ENCODE measurements at regions not wholly inside any gene's neighbourhood (a gene's known extent, or its start where the extent isn't known, plus 50 kb on each side); places are given as distances from the start of the nearest gene placed in this dataset.

- Histone ChIP-seq H3K27ac (no peak overlapping the region), H3K4me1 (no peaks in the 10 kb centered on the region), H3K36me3 (no peaks in the 10 kb centered on the region), H3K9me3 (replicated peaks) (no peaks in the 10 kb centered on the region), H3K27me3 (peaks cover 7% of the 10 kb centered on the region), H3K4me3 (no peak overlapping the region)
- DNase-seq: no peak
Measured at GRCh38 chr17:73694491-73694890, 50.2 kb upstream of the SDK2 start.

GRCh38 chr17:73695035-73695738 is 50.9 kb upstream of the SDK2 start:
- no peaks in the 10 kb centered on the region for H3K36me3 ChIP-seq
- no peak for DNase-seq
- peaks cover under 1% of the 10 kb centered on the region; the same call in 1 of the 2 replicates for H3K27me3 ChIP-seq
- H3K4me3 ChIP-seq: no peak overlapping the region
- H3K4me1 ChIP-seq: no peaks in the 10 kb centered on the region
- H3K27ac ChIP-seq: no peak overlapping the region
- no peaks in the 10 kb centered on the region for H3K9me3 ChIP-seq (replicated peaks)

DNA sequence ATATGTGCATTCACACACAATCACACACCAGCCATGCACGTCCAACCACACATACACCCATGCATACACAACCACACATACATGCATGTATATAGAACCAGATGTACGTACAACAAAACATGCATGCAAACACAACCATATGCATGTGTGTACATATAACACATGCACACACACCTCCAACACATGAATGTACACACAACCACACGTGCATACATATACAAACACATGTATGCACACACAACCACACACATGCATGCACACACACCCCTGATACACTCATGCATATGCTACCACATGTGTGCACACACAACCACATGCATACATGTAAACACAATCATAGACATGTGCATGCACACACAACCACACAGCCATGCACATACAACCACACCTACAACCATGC is 52.0 kb upstream of the SDK2 start:
- no peak overlapping the region for H3K27ac ChIP-seq
- DNase-seq: no peak
- no peaks in the 10 kb centered on the region for H3K4me1 ChIP-seq
- H3K36me3 ChIP-seq: no peaks in the 10 kb centered on the region
- H3K4me3 ChIP-seq: no peak overlapping the region
- H3K27me3 ChIP-seq: no peaks in the 10 kb centered on the region
- H3K9me3 ChIP-seq (replicated peaks): no peaks in the 10 kb centered on the region

GRCh38 chr17:73697872-73698271 is 53.6 kb upstream of the SDK2 start:
- peak in 1 of 2 experiments; percentile 32 for DNase-seq
- H3K27me3 ChIP-seq: peaks cover 3% of the 10 kb centered on the region; the same call in 1 of the 2 replicates
- H3K9me3 ChIP-seq (replicated peaks): no peaks in the 10 kb centered on the region
- H3K4me3 ChIP-seq: no peak overlapping the region
- H3K27ac ChIP-seq: no peak overlapping the region
- H3K4me1 ChIP-seq: no peaks in the 10 kb centered on the region
- no peaks in the 10 kb centered on the region for H3K36me3 ChIP-seq

DNA sequence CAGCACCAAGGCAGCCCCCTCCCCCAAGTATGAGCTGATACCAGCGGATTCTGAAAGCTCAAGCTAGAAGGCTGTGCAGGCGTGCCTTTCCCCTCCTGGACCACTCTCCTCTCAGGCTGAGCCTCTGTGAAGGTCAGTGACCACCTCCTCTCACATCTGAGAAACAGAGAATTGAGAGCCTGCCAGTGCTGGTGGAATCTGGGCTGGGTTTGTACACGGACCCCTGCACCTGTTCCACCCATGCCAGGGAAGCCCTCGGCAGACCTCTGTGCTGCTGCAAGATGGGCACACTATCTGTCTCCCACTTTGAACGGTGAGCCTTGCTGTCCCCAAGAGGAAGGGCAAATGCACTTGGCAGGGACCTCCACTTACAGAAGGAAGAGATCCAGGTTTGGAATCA is 54.7 kb upstream of the SDK2 start:
- Histone ChIP-seq H3K4me1 (no peaks in the 10 kb centered on the region), H3K4me3 (no peak overlapping the region), H3K27me3 (peaks cover 11% of the 10 kb centered on the region; the same call in 1 of the 2 replicates), H3K9me3 (replicated peaks) (no peaks in the 10 kb centered on the region), H3K27ac (no peak overlapping the region), H3K36me3 (no peaks in the 10 kb centered on the region)
- no peak for DNase-seq

- peaks cover 15% of the 10 kb centered on the region; the same call in 1 of the 2 replicates for H3K27me3 ChIP-seq
- no peak overlapping the region for H3K27ac ChIP-seq
- no peaks in the 10 kb centered on the region for H3K36me3 ChIP-seq
- no peak for DNase-seq
- H3K4me1 ChIP-seq: no peaks in the 10 kb centered on the region
- H3K4me3 ChIP-seq: no peak overlapping the region
- no peaks in the 10 kb centered on the region for H3K9me3 ChIP-seq (replicated peaks)
Measured at GRCh38 chr17:73701701-73702100, 57.5 kb upstream of the SDK2 start.

GRCh38 chr17:73703192-73703591 is 58.9 kb upstream of the SDK2 start:
- Histone ChIP-seq H3K4me1 (no peaks in the 10 kb centered on the region), H3K27ac (no peak overlapping the region), H3K27me3 (peaks cover 15% of the 10 kb centered on the region; the same call in 1 of the 2 replicates), H3K4me3 (no peak overlapping the region), H3K9me3 (replicated peaks) (no peaks in the 10 kb centered on the region), H3K36me3 (no peaks in the 10 kb centered on the region)
- no peak for DNase-seq

- no peaks in the 10 kb centered on the region for H3K4me1 ChIP-seq
- no peak overlapping the region for H3K27ac ChIP-seq
- H3K9me3 ChIP-seq (replicated peaks): no peaks in the 10 kb centered on the region
- peaks cover 15% of the 10 kb centered on the region; the same call in 1 of the 2 replicates for H3K27me3 ChIP-seq
- no peaks in the 10 kb centered on the region for H3K36me3 ChIP-seq
- no peak overlapping the region for H3K4me3 ChIP-seq
- DNase-seq: no peak
Measured at GRCh38 chr17:73703917-73704316, 59.7 kb upstream of the SDK2 start.

DNA sequence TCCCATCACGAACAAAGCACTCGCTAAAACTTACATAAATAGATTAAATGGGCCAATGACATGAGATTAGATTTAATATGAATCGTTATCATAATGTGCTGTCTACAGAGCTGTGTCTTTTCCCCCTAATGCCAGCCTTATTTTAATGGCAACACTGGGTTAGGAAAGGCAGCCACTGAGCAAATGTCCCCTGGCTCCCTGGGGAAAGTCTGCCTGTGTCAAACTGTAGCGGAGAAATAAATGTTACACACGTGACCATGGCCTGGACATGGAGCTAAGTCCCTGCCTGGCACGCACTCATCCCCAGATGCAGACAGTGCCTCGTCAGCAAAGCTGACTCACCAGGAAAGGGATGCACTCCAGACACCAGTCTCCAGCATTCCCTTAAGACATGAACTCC is 61.3 kb upstream of the SDK2 start:
- Histone ChIP-seq H3K36me3 (no peaks in the 10 kb centered on the region), H3K4me1 (no peaks in the 10 kb centered on the region), H3K9me3 (replicated peaks) (no peaks in the 10 kb centered on the region), H3K4me3 (no peak overlapping the region), H3K27me3 (peaks cover 15% of the 10 kb centered on the region; the same call in 1 of the 2 replicates), H3K27ac (no peak overlapping the region)
- no peak for DNase-seq

GRCh38 chr17:73706428-73706827 is 62.2 kb upstream of the SDK2 start:
- no peaks in the 10 kb centered on the region for H3K4me1 ChIP-seq
- H3K9me3 ChIP-seq (replicated peaks): no peaks in the 10 kb centered on the region
- no peak overlapping the region for H3K4me3 ChIP-seq
- no peaks in the 10 kb centered on the region for H3K36me3 ChIP-seq
- peaks cover 15% of the 10 kb centered on the region; the same call in 1 of the 2 replicates for H3K27me3 ChIP-seq
- DNase-seq: no peak
- no peak overlapping the region for H3K27ac ChIP-seq

- no peaks in the 10 kb centered on the region for H3K9me3 ChIP-seq (replicated peaks)
- H3K27me3 ChIP-seq: peaks cover 15% of the 10 kb centered on the region; the same call in 1 of the 2 replicates
- H3K4me1 ChIP-seq: no peaks in the 10 kb centered on the region
- H3K4me3 ChIP-seq: no peak overlapping the region
- H3K27ac ChIP-seq: no peak overlapping the region
- no peaks in the 10 kb centered on the region for H3K36me3 ChIP-seq
- DNase-seq: no peak
Measured at GRCh38 chr17:73706858-73707257, 62.6 kb upstream of the SDK2 start.

GRCh38 chr17:73707358-73707757 is 63.1 kb upstream of the SDK2 start:
- Histone ChIP-seq H3K27me3 (peaks cover 15% of the 10 kb centered on the region; the same call in 1 of the 2 replicates), H3K9me3 (replicated peaks) (no peaks in the 10 kb centered on the region), H3K4me1 (no peaks in the 10 kb centered on the region), H3K36me3 (no peaks in the 10 kb centered on the region), H3K27ac (no peak overlapping the region), H3K4me3 (no peak overlapping the region)
- no peak for DNase-seq

GRCh38 chr17:73710095-73710592 is 65.9 kb upstream of the SDK2 start:
- 0 out of 2 replicates have a peak, but pooled peaks cover 3% of the 10 kb centered on the region for H3K27me3 ChIP-seq
- DNase-seq: peak; percentile 82 to 92

GRCh38 chr17:73711184-73711583 is 66.9 kb upstream of the SDK2 start:
- Histone ChIP-seq H3K27me3 (0 out of 2 replicates have a peak, but pooled peaks cover 3% of the 10 kb centered on the region), H3K4me3 (no peak overlapping the region)

More at GRCh38 chr17:73710095-73710592, 65.9 kb upstream of the SDK2 start:
- no peaks in the 10 kb centered on the region for H3K4me1 ChIP-seq
- H3K9me3 ChIP-seq (replicated peaks): no peaks in the 10 kb centered on the region
- no peaks in the 10 kb centered on the region for H3K36me3 ChIP-seq
- H3K4me3 ChIP-seq: no peak overlapping the region
- H3K27ac ChIP-seq: no peak overlapping the region

GRCh38 chr17:73711916-73712315 is 67.7 kb upstream of the SDK2 start:
- Histone ChIP-seq H3K36me3 (no peaks in the 10 kb centered on the region), H3K4me3 (no peak overlapping the region), H3K9me3 (replicated peaks) (no peaks in the 10 kb centered on the region), H3K4me1 (no peaks in the 10 kb centered on the region), H3K27me3 (no peaks in the 10 kb centered on the region), H3K27ac (no peak overlapping the region)
- no peak for DNase-seq

More at GRCh38 chr17:73711184-73711583, 66.9 kb upstream of the SDK2 start:
- Histone ChIP-seq H3K9me3 (replicated peaks) (no peaks in the 10 kb centered on the region), H3K4me1 (no peaks in the 10 kb centered on the region), H3K36me3 (no peaks in the 10 kb centered on the region), H3K27ac (no peak overlapping the region)
- no peak for DNase-seq

DNA sequence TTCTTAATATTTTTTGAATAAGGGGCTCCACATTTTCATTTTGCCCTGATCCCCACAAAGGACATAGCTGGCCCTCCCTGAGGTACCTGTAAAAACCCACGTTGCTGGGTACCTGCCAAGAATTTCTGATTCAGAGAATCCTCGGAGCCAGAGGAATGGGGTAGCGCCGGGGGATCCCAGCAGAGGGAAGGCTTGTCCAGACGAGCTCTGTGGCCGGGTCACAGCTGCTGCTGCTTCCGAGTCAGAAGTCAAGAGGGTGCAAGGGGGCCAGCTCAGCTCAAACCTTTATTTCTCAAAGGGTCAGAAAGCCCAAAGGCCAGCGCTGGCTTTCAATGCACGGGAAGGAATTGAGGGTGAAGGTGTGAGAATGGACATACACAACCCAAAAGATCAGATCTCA is 68.9 kb upstream of the SDK2 start:
- H3K4me3 ChIP-seq: no peak overlapping the region
- DNase-seq: peak in 1 of 2 experiments; percentile 18
- H3K36me3 ChIP-seq: no peaks in the 10 kb centered on the region
- H3K27ac ChIP-seq: no peak overlapping the region
- H3K9me3 ChIP-seq (replicated peaks): no peaks in the 10 kb centered on the region
- no peaks in the 10 kb centered on the region for H3K4me1 ChIP-seq
- H3K27me3 ChIP-seq: no peaks in the 10 kb centered on the region

Measured in SJCRH30 (cell line).